SK-N-SH (cell line): ENCODE measurements at regions not wholly inside any gene's neighbourhood (a gene's known extent, or its start where the extent isn't known, plus 50 kb on each side); places are given as distances from the start of the nearest gene placed in this dataset.
A peak's percentile ranks its signal among the peaks of the same experiment; 100 is the strongest.

ENCODE experiments used
- CTCF ChIA-PET: fragments of 300-600, 350-600 bp; formaldehyde crosslinking; extraction: SDS; loops from one replicate; lab custom pipeline; 2021; lab: Yijun Ruan, JAX
- POLR2A ChIA-PET: fragments of 350-600 bp; sonication (Branson Sonifier 250); formaldehyde crosslinking; extraction: SDS; loops from one replicate; lab custom pipeline; 2020; ENCODE audit warnings: antibody characterized with exemption, inconsistent platforms; lab: Yijun Ruan, JAX
- DNase-seq: peaks from one replicate; pipeline ENCODE4 v3.0.0; 2012
- H2AFZ ChIP-seq: fragments of 200-600 bp; sonication (generic); 2 replicates; pipeline ENCODE4 v1.8.1; 2016; ENCODE audit warnings: antibody characterized with exemption, mild to moderate bottlenecking, low read depth
- H3F3A ChIP-seq: fragments of 200-600 bp; sonication (generic); replicated peaks from 2 replicates; pipeline ENCODE3; 2016; ENCODE audit warnings: antibody characterized with exemption, mild to moderate bottlenecking; ENCODE audit not compliant: insufficient read depth
- H3K27ac ChIP-seq, 2 experiments: fragments of 200-500 bp in 1 of 2; fragments of 200-600 bp in 1 of 2; sonication (Bioruptor generic) in 1 of 2; sonication (generic), shearing (Covaris generic) in 1 of 2; 2 replicates each; pipeline versions ENCODE4 v1.5.1 to v1.6.1; 2014 to 2016; ENCODE audit warnings: low read depth in 2 of 2, inconsistent platforms in 1 of 2, low read length in 1 of 2, mild to moderate bottlenecking in 1 of 2, mixed read lengths in 1 of 2
- H3K27me3 ChIP-seq: fragments of 200-600 bp; sonication (generic), shearing (Covaris generic); 2 replicates; pipeline ENCODE4 v1.6.1; 2016; ENCODE audit warnings: mixed run types; ENCODE audit not compliant: insufficient read depth
- H3K36me3 ChIP-seq, 2 experiments: fragments of 200-500 bp in 1 of 2; fragments of 200-600 bp in 1 of 2; sonication (Bioruptor generic) in 1 of 2; sonication (generic) in 1 of 2; replicated peaks in 1 of 2; 2 replicates each; pipeline versions ENCODE3 to v1.5.1; 2014 to 2016; ENCODE audit warnings: low read length in 1 of 2, mild to moderate bottlenecking in 1 of 2; ENCODE audit not compliant: insufficient read depth in 2 of 2, control insufficient read depth in 1 of 2
- H3K4me1 ChIP-seq, 2 experiments: fragments of 200-500 bp in 1 of 2; fragments of 200-600 bp in 1 of 2; sonication (Bioruptor generic) in 1 of 2; sonication (generic), shearing (Covaris generic) in 1 of 2; 2 replicates each; pipeline versions ENCODE4 v1.5.1 to v1.6.1; 2014 to 2016; ENCODE audit warnings: low read depth in 1 of 2, low read length in 1 of 2, mixed run types in 1 of 2; ENCODE audit not compliant: insufficient read depth in 2 of 2, control insufficient read depth in 1 of 2
- H3K4me2 ChIP-seq: fragments of 200-600 bp; sonication (generic), shearing (Covaris generic); 2 replicates; pipeline ENCODE4 v1.6.1; 2017; ENCODE audit warnings: mixed run types
- H3K4me3 ChIP-seq, 2 experiments: fragments of 200-500 bp in 1 of 2; fragments of 200-600 bp in 1 of 2; sonication (Bioruptor generic) in 1 of 2; sonication (generic), shearing (Covaris generic) in 1 of 2; 2 replicates each; pipeline versions ENCODE4 v1.5.1 to v1.8.1; 2014 to 2016; ENCODE audit warnings: low read depth in 2 of 2, inconsistent platforms in 1 of 2, low read length in 1 of 2, mild to moderate bottlenecking in 1 of 2, mixed read lengths in 1 of 2, moderate library complexity in 1 of 2
- H3K79me2 ChIP-seq: fragments of 200-600 bp; sonication (generic); 2 replicates; pipeline ENCODE4 v1.8.1; 2017; ENCODE audit warnings: mild to moderate bottlenecking; ENCODE audit not compliant: insufficient read depth
- H3K9ac ChIP-seq: fragments of 200-600 bp; sonication (generic); 2 replicates; pipeline ENCODE4 v1.6.1; 2017; ENCODE audit warnings: mixed run types
- H3K9me2 ChIP-seq: fragments of 200-600 bp; sonication (generic); 2 replicates; pipeline ENCODE4 v1.6.1; 2017; ENCODE audit warnings: mixed run types
- H3K9me3 ChIP-seq: fragments of 200-600 bp; sonication (generic); 2 replicates; pipeline ENCODE4 v1.6.1; 2017; ENCODE audit warnings: mixed run types, mild to moderate bottlenecking, moderate library complexity
- H4K20me1 ChIP-seq: fragments of 200-600 bp; sonication (generic); 2 replicates; pipeline ENCODE4 v1.6.1; 2017; ENCODE audit warnings: mild to moderate bottlenecking, mixed run types; ENCODE audit not compliant: insufficient read depth
- CHD2 ChIP-seq: fragments of 150-350 bp; IDR thresholded peaks from 2 replicates; pipeline ENCODE4 v1.6.1; 2018; ENCODE audit warnings: low read length; ENCODE audit not compliant: partially characterized antibody
- ELF1 ChIP-seq: IDR thresholded peaks from 2 replicates; pipeline ENCODE4 v1.4.0; 2012
- FOSL2 ChIP-seq: IDR thresholded peaks from 2 replicates; pipeline ENCODE4 v1.4.0; 2012; ENCODE audit warnings: low read depth, mild to moderate bottlenecking, moderate library complexity, borderline replicate concordance
- JUND ChIP-seq: IDR thresholded peaks from 2 replicates; pipeline ENCODE4 v1.4.0; 2012
- MXI1 ChIP-seq: IDR thresholded peaks from 2 replicates; pipeline ENCODE4 v1.6.1; 2012; ENCODE audit warnings: mild to moderate bottlenecking, low read depth, low read length, improper control_type of control experiment
- NRF1 ChIP-seq: IDR thresholded peaks from 2 replicates; pipeline ENCODE4 v1.6.1; 2012; ENCODE audit warnings: low read depth, mild to moderate bottlenecking, low read length
- POLR2AphosphoS5 ChIP-seq: IDR thresholded peaks from 2 replicates; pipeline ENCODE4 v1.6.1; 2012; ENCODE audit warnings: low read depth, low read length
- RFX5 ChIP-seq: IDR thresholded peaks from 2 replicates; pipeline ENCODE4 v1.6.1; 2012; ENCODE audit warnings: mild to moderate bottlenecking, improper control_type of control experiment, low read length
- RXRA ChIP-seq: IDR thresholded peaks from 2 replicates; pipeline ENCODE4 v1.4.0; 2012; ENCODE audit warnings: low read depth, mild to moderate bottlenecking, borderline replicate concordance
- TAF1 ChIP-seq: IDR thresholded peaks from 2 replicates; pipeline ENCODE4 v1.6.1; 2012; ENCODE audit warnings: low read depth, mild to moderate bottlenecking, low read length, moderate library complexity, borderline replicate concordance
- TCF12 ChIP-seq: IDR thresholded peaks from 2 replicates; pipeline ENCODE4 v1.4.0; 2012
- WGBS: methylation state at CpG from one replicate; pipeline ENCODE4 v1.1.6; 2017; ENCODE audit warnings: low lambda C conversion rate; 5-methylcytosine and 5-hydroxymethylcytosine counted together
- TF ChIP-seq, protein P1 (sequence below): fragments of 200-600 bp; sonication (generic); IDR thresholded peaks from 2 replicates; pipeline ENCODE4 v1.6.1; 2017; ENCODE audit warnings: antibody characterized with exemption, mild to moderate bottlenecking, moderate library complexity
- TF ChIP-seq, protein P2 (sequence below): IDR thresholded peaks from 2 replicates; pipeline ENCODE4; 2012
- TF ChIP-seq, protein P3 (sequence below): fragments of 150-350 bp; IDR thresholded peaks from 2 replicates; pipeline ENCODE4 v1.6.1; 2017; ENCODE audit warnings: antibody characterized with exemption, low read length, low read depth, borderline replicate concordance

DNA sequence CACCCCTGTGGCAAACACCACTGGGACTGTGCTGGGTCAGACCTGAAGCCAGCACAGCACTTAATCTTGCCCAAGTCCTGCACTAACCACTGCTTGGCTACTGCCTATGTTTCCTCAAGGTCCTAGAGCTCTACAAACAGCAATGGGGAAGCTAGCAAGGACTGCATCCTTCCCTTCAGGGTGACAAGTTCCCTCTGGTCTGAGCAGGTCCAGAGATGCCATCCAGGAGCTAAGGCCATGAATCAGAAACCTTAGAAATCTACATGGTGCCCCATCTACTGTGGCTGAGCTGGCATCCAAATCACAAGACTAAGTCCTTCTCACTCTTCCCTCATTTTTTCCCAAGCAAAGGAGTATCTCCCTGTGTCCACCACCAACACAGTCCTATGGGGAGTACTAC is 239.7 kb upstream of the UGT8 start (continued):
- TF ChIP-seq, protein P1, sequence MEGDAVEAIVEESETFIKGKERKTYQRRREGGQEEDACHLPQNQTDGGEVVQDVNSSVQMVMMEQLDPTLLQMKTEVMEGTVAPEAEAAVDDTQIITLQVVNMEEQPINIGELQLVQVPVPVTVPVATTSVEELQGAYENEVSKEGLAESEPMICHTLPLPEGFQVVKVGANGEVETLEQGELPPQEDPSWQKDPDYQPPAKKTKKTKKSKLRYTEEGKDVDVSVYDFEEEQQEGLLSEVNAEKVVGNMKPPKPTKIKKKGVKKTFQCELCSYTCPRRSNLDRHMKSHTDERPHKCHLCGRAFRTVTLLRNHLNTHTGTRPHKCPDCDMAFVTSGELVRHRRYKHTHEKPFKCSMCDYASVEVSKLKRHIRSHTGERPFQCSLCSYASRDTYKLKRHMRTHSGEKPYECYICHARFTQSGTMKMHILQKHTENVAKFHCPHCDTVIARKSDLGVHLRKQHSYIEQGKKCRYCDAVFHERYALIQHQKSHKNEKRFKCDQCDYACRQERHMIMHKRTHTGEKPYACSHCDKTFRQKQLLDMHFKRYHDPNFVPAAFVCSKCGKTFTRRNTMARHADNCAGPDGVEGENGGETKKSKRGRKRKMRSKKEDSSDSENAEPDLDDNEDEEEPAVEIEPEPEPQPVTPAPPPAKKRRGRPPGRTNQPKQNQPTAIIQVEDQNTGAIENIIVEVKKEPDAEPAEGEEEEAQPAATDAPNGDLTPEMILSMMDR = no peak
- TF ChIP-seq RXRA (no peak), TCF12 (no peak)

DNA sequence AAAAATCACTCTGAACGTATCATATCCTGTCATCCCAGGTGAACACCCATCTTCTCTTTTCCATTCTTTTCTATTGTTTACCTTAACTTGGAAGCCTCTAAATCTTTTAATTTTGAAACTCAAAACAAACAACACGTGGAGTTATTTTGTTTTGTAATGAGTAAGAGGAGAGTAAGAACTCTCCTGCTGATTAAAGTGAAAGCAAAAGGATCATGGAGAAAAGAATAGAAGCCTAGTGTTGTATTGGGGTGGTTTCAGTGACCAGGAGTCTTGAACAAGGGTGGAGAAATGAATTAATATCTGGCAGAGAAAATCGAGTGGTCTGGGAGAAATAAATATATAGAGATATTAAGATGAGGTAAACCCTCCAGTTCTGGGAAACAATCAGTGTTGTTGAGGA is 237.4 kb upstream of the UGT8 start:
- Histone ChIP-seq H3K4me3 (peak overlapping the region in 1 of 2 experiments; percentile 29; a peak in 1 of 4 replicates), H2AFZ (peak overlapping the region; percentile 70), H3K79me2 (peaks cover 58% of the 10 kb centered on the region), H3K9me2 (no peaks in the 10 kb centered on the region), H3K4me2 (peak overlapping the region; percentile 75), H3K4me1 (peaks cover 0 to 4% of the 10 kb centered on the region in 2 experiments; a peak in 2 of 4 replicates), H3F3A (peaks cover 22% of the 10 kb centered on the region), H3K9ac (peak overlapping the region; percentile 26; the same call in 1 of the 2 replicates), H3K27ac (peak overlapping the region in 1 of 2 experiments; percentile 31; a peak in 1 of 4 replicates), H3K36me3 (no peaks in the 10 kb centered on the region), H4K20me1 (no peaks in the 10 kb centered on the region), H3K9me3 (no peaks in the 10 kb centered on the region), H3K27me3 (no peaks in the 10 kb centered on the region)
- no peak for TF ChIP-seq RFX5
- TF ChIP-seq TAF1 = no peak
- TF ChIP-seq POLR2AphosphoS5 = no peak
- no peak for TF ChIP-seq FOSL2
- no peak for TF ChIP-seq CHD2
- no peak for TF ChIP-seq MXI1
- TF ChIP-seq, protein P2, sequence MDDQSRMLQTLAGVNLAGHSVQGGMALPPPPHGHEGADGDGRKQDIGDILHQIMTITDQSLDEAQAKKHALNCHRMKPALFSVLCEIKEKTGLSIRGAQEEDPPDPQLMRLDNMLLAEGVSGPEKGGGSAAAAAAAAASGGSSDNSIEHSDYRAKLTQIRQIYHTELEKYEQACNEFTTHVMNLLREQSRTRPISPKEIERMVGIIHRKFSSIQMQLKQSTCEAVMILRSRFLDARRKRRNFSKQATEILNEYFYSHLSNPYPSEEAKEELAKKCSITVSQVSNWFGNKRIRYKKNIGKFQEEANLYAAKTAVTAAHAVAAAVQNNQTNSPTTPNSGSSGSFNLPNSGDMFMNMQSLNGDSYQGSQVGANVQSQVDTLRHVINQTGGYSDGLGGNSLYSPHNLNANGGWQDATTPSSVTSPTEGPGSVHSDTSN = no peak
- TF ChIP-seq NRF1 = no peak
- TF ChIP-seq ELF1 = no peak
- TF ChIP-seq, protein P3, sequence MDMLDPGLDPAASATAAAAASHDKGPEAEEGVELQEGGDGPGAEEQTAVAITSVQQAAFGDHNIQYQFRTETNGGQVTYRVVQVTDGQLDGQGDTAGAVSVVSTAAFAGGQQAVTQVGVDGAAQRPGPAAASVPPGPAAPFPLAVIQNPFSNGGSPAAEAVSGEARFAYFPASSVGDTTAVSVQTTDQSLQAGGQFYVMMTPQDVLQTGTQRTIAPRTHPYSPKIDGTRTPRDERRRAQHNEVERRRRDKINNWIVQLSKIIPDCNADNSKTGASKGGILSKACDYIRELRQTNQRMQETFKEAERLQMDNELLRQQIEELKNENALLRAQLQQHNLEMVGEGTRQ = no peak
- TF ChIP-seq JUND = no peak
- WGBS = 30% methylated on average over 3 of the region's 3 CpGs
- ChIA-PET POLR2A (no interaction called here), CTCF (interaction anchor here (0.9 kb wide), 1 partner anchor 17 kb away, joined by 3 read pairs; no protein-coding TSS in a partner anchor)
- no peak for DNase-seq
